ENCODE measurements at regions not wholly inside any gene's neighbourhood (a gene's known extent, or its start where the extent isn't known, plus 50 kb on each side); places are given as distances from the start of the nearest gene placed in this dataset.

GRCh38 chr12:126545411-126545810 lies 1480.2 kb downstream of the AACS start:
- TF ChIP-seq CTCF (IDR thresholded peaks at IDR 0.05) = no peak
- TF ChIP-seq POLR2A (IDR thresholded peaks at IDR 0.05) = no peak
